GM18873 (cell line): ENCODE measurements at regions not wholly inside any gene's neighbourhood (a gene's known extent, or its start where the extent isn't known, plus 50 kb on each side); places are given as distances from the start of the nearest gene placed in this dataset.
"Not testable (repeated sequence)": the region's sequence is repeated elsewhere in the genome, so short reads cannot be mapped to it uniquely, and the experiment has no call there.

Experiments
- ATAC-seq: cut with Tn5 transposase; IDR thresholded peaks from one replicate; pipeline ENCODE4 v1.9.1; 2021; ENCODE audit warnings: mild to moderate bottlenecking, moderate library complexity, moderate number of reproducible peaks; ENCODE audit not compliant: unreplicated experiment, low FRiP score

- ATAC-seq: no peak
These were observed 70.7 kb downstream of the FAM50B start for GRCh38 chr6:3919849-3920248.

- no peak for ATAC-seq
These were observed 71.1 kb downstream of the FAM50B start for GRCh38 chr6:3920321-3920720.

GRCh38 chr6:3921663-3922062 is 72.5 kb downstream of the FAM50B start:
- no peak for ATAC-seq

- ATAC-seq: not testable (repeated sequence)
These were observed 73.4 kb downstream of the FAM50B start for GRCh38 chr6:3922619-3923018.

GRCh38 chr6:3925223-3926149 is 76.3 kb downstream of the FAM50B start:
- ATAC-seq: not testable (repeated sequence)

DNA sequence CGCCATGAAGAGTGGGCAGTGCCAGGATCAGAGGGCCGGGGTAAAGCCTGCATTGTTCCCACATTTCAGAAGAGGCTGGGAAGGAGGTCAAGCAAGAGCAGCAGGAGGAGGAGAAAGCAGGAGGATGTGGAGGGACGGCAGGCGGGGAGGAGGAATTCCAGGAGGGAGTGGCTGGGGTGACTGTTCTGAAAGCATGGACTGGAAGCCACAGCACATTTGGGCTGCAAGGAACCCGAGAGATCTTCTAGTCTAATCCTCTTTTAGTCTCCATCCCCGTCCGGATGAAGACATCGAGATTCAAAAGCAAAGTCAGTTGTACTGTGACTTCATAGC is 76.9 kb downstream of the FAM50B start:
- ATAC-seq: no peak

- no peak for ATAC-seq
These were observed 78.9 kb downstream of the FAM50B start for GRCh38 chr6:3928111-3928510.

DNA sequence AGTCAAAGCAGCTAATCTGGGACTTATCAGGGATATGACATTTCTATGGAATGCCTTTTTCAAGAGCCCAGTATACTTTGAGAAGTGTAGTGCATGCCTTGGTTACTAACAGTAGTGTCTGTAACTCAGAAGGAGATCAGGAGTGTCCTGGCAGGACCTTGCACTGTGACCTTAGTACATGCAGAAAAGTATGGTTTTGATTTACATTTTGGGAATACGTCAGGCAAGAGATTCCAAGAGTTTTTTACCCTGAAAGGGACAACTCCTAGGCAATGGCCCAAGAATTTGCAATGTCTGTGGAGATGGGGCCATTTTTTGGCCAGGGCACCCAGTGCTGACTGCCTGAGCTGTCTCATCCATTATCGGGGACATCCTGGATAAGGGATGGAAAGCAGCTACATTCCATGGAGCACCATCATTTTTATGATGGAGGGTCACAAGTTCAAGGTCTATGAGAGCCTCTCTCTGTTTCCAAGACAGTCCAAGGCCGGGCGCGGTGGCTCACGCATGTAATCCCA is 80.2 kb downstream of the FAM50B start:
- no peak for ATAC-seq

DNA sequence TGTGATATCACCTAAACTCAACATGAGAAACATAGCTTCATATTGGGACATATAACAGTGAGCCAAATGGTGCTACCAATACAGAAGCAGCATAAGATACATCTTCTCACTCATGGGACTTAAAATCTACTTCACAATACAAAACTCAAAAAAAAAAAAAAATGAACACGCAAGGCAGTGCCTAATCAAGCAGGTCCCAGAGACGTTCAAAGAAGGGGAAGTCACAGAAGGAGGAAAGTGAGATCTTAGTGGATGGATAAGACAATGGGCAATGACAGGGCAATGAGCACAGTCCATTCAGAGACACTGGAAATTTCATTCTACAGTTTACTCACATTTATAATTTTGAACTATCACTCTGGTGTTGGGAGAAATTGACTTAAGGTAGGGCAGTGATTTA is 88.3 kb downstream of the FAM50B start:
- no peak for ATAC-seq

DNA sequence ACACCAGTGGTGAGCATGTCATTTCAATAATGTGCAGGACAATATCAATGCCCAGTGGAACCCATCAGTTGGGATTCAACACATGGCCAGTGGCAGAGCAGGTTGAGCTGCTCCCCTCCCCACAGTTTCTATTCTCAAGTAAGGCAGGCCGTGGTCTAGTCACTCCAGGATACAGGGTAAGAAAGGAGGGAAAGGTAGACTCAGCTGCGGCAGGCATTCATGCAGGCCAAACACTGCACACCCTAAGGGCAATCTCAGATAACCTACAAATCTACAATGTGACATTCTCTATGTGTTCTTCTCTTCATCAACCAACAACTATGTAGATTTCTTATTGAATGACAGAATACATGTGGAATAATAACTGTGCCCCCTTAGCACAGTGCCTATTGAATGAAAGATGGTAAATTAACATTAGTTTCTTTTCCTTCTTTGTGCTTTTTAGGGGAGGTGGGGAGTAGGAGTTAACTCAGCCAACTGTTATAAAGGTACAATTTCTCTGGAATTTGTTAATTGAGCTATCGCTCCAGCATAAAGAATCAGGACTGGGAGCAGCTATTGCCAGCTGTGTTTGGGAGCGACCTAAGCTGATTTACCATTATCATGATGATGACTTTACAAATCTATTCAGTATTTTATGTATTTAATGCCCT is 89.7 kb downstream of the FAM50B start:
- ATAC-seq: no peak

GRCh38 chr6:3939368-3939958 is 90.3 kb downstream of the FAM50B start:
- ATAC-seq: no peak

GRCh38 chr6:3939964-3940363 is 90.8 kb downstream of the FAM50B start:
- no peak for ATAC-seq

DNA sequence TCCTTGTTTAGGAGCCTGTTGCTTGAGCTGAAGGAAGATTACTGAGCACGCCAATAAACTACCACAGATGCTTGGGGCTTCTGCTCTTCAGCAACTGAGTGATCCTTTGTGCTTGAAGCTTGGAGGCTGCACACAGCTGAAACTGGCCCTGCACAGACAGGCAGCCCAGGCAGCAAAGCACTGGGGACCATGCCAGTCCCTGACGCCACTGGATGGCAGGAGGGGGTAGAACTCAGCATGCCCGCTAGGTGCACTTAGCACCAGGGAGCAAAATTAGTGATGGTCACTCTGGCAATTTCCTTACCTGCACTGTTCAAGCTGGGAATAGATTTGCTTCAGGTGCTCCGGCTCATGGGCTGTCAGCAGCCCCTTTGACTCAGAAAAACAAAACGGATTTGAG is 91.5 kb downstream of the FAM50B start:
- ATAC-seq: no peak

GRCh38 chr6:3943331-3943765 is 94.2 kb downstream of the FAM50B start:
- no peak for ATAC-seq

- ATAC-seq: no peak
These were observed 95.1 kb downstream of the FAM50B start for GRCh38 chr6:3944246-3944645.

DNA sequence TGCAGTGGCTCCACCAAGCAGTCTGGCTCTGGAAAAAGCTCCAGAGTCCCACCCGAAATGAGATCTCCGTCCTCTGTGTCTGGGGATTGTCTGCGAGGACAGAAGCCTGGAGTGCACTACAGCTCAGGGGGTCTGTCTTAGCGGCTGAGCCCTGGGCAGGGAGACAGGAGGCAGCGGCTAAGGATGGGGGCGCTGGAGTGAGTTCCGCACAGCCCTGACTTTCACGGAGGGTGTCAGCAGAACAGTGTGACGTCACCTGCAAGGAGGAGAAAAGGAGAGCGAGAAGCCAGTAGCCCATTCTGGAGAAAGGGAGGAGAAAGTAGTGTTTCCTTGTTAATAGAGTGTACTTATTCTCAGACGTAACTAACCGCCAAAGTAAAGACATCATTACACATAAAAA is 97.6 kb downstream of the FAM50B start:
- no peak for ATAC-seq

GRCh38 chr6:3948866-3949265 is 99.7 kb downstream of the FAM50B start:
- ATAC-seq: no peak

- no peak for ATAC-seq
These were observed 100.3 kb downstream of the FAM50B start for GRCh38 chr6:3949521-3949920.

DNA sequence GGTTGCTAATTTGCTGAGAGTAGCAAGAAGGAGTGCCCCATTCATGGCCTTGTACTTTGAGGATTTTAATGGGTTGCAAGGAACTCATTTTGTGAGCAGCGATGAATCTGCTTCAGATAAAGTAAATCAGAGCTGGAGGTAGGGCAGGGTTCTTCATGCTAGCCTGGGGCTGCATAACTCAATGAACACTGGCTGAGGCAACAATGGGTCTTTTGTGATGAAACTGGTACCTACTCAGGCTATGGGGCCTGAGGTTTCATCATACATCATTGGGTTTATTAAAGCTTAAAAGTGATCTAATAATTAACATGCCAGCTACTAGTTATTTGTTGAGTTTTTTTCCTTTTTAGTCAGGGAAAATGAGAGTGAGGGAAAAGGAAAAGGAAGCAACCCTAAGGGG is 106.9 kb downstream of the FAM50B start:
- ATAC-seq: no peak

GRCh38 chr6:3957321-3957720 is 108.1 kb downstream of the FAM50B start:
- no peak for ATAC-seq

GRCh38 chr6:3958255-3958654 is 109.1 kb downstream of the FAM50B start:
- ATAC-seq: no peak
